ENCODE measurements at regions not wholly inside any gene's neighbourhood (a gene's known extent, or its start where the extent isn't known, plus 50 kb on each side); places are given as distances from the start of the nearest gene placed in this dataset.

GRCh38 chr10:107232013-107232412 is 67.5 kb upstream of the SORCS1 start:
- TF ChIP-seq, protein P1, sequence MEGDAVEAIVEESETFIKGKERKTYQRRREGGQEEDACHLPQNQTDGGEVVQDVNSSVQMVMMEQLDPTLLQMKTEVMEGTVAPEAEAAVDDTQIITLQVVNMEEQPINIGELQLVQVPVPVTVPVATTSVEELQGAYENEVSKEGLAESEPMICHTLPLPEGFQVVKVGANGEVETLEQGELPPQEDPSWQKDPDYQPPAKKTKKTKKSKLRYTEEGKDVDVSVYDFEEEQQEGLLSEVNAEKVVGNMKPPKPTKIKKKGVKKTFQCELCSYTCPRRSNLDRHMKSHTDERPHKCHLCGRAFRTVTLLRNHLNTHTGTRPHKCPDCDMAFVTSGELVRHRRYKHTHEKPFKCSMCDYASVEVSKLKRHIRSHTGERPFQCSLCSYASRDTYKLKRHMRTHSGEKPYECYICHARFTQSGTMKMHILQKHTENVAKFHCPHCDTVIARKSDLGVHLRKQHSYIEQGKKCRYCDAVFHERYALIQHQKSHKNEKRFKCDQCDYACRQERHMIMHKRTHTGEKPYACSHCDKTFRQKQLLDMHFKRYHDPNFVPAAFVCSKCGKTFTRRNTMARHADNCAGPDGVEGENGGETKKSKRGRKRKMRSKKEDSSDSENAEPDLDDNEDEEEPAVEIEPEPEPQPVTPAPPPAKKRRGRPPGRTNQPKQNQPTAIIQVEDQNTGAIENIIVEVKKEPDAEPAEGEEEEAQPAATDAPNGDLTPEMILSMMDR (IDR thresholded peaks at IDR 0.05; ENCODE audit: low read length) = no peak
- no peak for TF ChIP-seq EZH2 (IDR thresholded peaks at IDR 0.05; ENCODE audit: borderline replicate concordance, low read length)

Measured in OCI-LY1 (cell line).